HepG2 (cell line): ENCODE measurements at regions not wholly inside any gene's neighbourhood (a gene's known extent, or its start where the extent isn't known, plus 50 kb on each side); places are given as distances from the start of the nearest gene placed in this dataset.

Experiments used
- ARNT2 ChIP-seq: sonication (generic); formaldehyde crosslinking; IDR thresholded peaks from 2 replicates; pipeline ENCODE4 v1.8.0; 2022; ENCODE audit warnings: mild to moderate bottlenecking, low read depth, missing genetic modification reagents, moderate library complexity
- ATF7 ChIP-seq, 2 experiments: fragments of 450-650 bp in 1 of 2; sonication (generic) in 1 of 2; formaldehyde crosslinking in 1 of 2; IDR thresholded peaks; 2 replicates each; pipeline versions ENCODE4 v1.4.0 to v1.6.1; 2016 to 2020; ENCODE audit warnings: antibody characterized with exemption in 1 of 2, mild to moderate bottlenecking in 1 of 2, missing genetic modification reagents in 1 of 2
- FOXA1 ChIP-seq, 2 experiments: fragments of 450-650 bp in 1 of 2; sonication (generic) in 1 of 2; formaldehyde crosslinking in 1 of 2; IDR thresholded peaks; 2 replicates each; pipeline versions ENCODE4 v1.4.0 to v1.6.1; 2016 to 2020; ENCODE audit warnings: missing genetic modification reagents in 1 of 2
- FOXM1 ChIP-seq: sonication (generic); formaldehyde crosslinking; IDR thresholded peaks from 2 replicates; pipeline ENCODE4 v1.5.0; 2020; ENCODE audit warnings: missing genetic modification reagents
- HNF1A ChIP-seq, 2 experiments: sonication (generic) in 1 of 2; formaldehyde crosslinking in 1 of 2; IDR thresholded peaks; 2 replicates each; pipeline versions ENCODE4 v1.4.0 to v1.6.1; 2016 to 2020; ENCODE audit warnings: borderline replicate concordance in 1 of 2, low read depth in 1 of 2, mild to moderate bottlenecking in 1 of 2, missing genetic modification reagents in 1 of 2
- HNF1B ChIP-seq: sonication (generic); formaldehyde crosslinking; IDR thresholded peaks from 2 replicates; pipeline ENCODE4 v1.5.1; 2020; ENCODE audit warnings: mild to moderate bottlenecking, moderate library complexity, missing genetic modification reagents
- ONECUT2 ChIP-seq: sonication (generic); formaldehyde crosslinking; IDR thresholded peaks from 2 replicates; pipeline ENCODE4 v1.4.0; 2020; ENCODE audit warnings: missing genetic modification reagents
- REPIN1 ChIP-seq: sonication (generic); formaldehyde crosslinking; IDR thresholded peaks from 2 replicates; pipeline ENCODE4 v1.8.0; 2022; ENCODE audit warnings: missing genetic modification reagents, low read depth, mild to moderate bottlenecking, borderline replicate concordance
- YY1 ChIP-seq: IDR thresholded peaks from 2 replicates; pipeline ENCODE4 v1.6.1; 2011; ENCODE audit warnings: low read length, low read depth, moderate library complexity, mild to moderate bottlenecking; ENCODE audit not compliant: insufficient read depth, insufficient replicate concordance
- ZNF136 ChIP-seq: sonication (generic); formaldehyde crosslinking; IDR thresholded peaks from 2 replicates; pipeline ENCODE4 v1.8.1; 2022; ENCODE audit warnings: low read depth, mild to moderate bottlenecking, moderate library complexity, missing genetic modification reagents
- ZNF354B ChIP-seq: sonication (generic); formaldehyde crosslinking; IDR thresholded peaks from 2 replicates; pipeline ENCODE4 v1.8.0; 2022; ENCODE audit warnings: mild to moderate bottlenecking, missing genetic modification reagents
- ZNF609 ChIP-seq: sonication (generic); formaldehyde crosslinking; IDR thresholded peaks from 2 replicates; pipeline ENCODE4 v1.4.0; 2020; ENCODE audit warnings: mild to moderate bottlenecking, missing genetic modification reagents, borderline replicate concordance
- TF ChIP-seq, protein P1 (sequence below): IDR thresholded peaks from 2 replicates; pipeline ENCODE4 v1.6.1; 2016; ENCODE audit warnings: mild to moderate bottlenecking

GRCh38 chr3:15858547-15859506 lies 61.0 kb upstream of the ANKRD28 start (continued):
- TF ChIP-seq ZNF354B (no peak), HNF1A (IDR thresholded peaks at IDR 0.05; ENCODE audit: low read depth) (no peak), HNF1A (CRISPR knock-in tag; IDR thresholded peaks at IDR 0.05; ENCODE audit: borderline replicate concordance) (0 out of 2 replicates have a peak, but pooled peaks have one; percentile 30), REPIN1 (0 out of 2 replicates have a peak, but pooled peaks have one; percentile 60), ONECUT2 (CRISPR knock-in tag) (0 out of 2 replicates have a peak, but pooled peaks have one; percentile 26), FOXM1 (CRISPR knock-in tag) (no peak), FOXA1 (IDR thresholded peaks at IDR 0.05) (no peak), FOXA1 (CRISPR knock-in tag; IDR thresholded peaks at IDR 0.05) (no peak; the same call in none of the 2 replicates), YY1 (no peak), ZNF609 (peak; percentile 47; the same call in 1 of the 2 replicates), HNF1B (no peak), ARNT2 (CRISPR knock-in tag) (no peak; the same call in 1 of the 2 replicates), ATF7 (IDR thresholded peaks at IDR 0.05) (no peak), ATF7 (CRISPR knock-in tag; IDR thresholded peaks at IDR 0.05) (no peak), ZNF136 (0 out of 2 replicates have a peak, but pooled peaks have one; percentile 39)
- TF ChIP-seq, protein P1, sequence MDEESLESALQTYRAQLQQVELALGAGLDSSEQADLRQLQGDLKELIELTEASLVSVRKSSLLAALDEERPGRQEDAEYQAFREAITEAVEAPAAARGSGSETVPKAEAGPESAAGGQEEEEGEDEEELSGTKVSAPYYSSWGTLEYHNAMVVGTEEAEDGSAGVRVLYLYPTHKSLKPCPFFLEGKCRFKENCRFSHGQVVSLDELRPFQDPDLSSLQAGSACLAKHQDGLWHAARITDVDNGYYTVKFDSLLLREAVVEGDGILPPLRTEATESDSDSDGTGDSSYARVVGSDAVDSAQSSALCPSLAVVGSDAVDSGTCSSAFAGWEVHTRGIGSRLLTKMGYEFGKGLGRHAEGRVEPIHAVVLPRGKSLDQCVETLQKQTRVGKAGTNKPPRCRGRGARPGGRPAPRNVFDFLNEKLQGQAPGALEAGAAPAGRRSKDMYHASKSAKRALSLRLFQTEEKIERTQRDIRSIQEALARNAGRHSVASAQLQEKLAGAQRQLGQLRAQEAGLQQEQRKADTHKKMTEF (CRISPR knock-in tag) = peak; percentile 76; the same call in 1 of the 2 replicates
